ENCODE measurements at regions not wholly inside any gene's neighbourhood (a gene's known extent, or its start where the extent isn't known, plus 50 kb on each side); places are given as distances from the start of the nearest gene placed in this dataset.

DNA sequence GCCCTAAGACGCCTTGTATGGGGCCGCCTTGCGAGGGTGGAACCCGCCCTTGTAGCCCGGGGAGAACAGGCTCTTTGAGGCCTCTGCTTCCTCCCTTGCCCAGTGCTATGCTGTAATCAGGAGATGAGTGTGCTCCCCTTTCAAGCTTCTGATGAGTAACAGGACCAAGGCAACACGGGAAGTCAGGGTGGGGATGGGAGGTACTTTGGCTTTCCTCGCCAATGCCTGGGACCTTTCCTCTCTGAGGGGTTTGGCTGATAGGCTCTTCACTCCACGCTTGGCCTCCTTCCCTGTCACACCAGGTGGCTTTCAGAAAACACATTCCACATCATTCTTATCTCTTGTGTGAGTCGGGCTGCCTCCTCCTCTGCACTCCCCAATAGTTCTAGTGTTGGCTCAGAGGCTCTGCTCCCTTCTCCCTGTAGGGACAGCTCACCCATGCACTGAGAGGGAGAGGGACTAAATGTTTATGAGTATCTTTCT is 223.7 kb upstream of the TRIB2 start:
- Histone ChIP-seq H3K27ac (ENCODE audit: poor library complexity, severe bottlenecking) (peak overlapping the region; percentile 27), H3K4me3 (ENCODE audit: severe bottlenecking) (no peak overlapping the region), H3K9me3 (ENCODE audit: severe bottlenecking) (no peaks in the 10 kb centered on the region), H3K36me3 (ENCODE audit: low read depth) (no peaks in the 10 kb centered on the region), H3K4me1 (ENCODE audit: insufficient read depth, poor library complexity, severe bottlenecking) (peaks cover 8% of the 10 kb centered on the region), H3K27me3 (ENCODE audit: insufficient read depth, poor library complexity, severe bottlenecking) (no peaks in the 10 kb centered on the region)
- TF ChIP-seq, protein P1, sequence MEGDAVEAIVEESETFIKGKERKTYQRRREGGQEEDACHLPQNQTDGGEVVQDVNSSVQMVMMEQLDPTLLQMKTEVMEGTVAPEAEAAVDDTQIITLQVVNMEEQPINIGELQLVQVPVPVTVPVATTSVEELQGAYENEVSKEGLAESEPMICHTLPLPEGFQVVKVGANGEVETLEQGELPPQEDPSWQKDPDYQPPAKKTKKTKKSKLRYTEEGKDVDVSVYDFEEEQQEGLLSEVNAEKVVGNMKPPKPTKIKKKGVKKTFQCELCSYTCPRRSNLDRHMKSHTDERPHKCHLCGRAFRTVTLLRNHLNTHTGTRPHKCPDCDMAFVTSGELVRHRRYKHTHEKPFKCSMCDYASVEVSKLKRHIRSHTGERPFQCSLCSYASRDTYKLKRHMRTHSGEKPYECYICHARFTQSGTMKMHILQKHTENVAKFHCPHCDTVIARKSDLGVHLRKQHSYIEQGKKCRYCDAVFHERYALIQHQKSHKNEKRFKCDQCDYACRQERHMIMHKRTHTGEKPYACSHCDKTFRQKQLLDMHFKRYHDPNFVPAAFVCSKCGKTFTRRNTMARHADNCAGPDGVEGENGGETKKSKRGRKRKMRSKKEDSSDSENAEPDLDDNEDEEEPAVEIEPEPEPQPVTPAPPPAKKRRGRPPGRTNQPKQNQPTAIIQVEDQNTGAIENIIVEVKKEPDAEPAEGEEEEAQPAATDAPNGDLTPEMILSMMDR (IDR thresholded peaks at IDR 0.05; ENCODE audit: poor library complexity, severe bottlenecking), result no peak
- DNase-seq (ENCODE audit: low spot score) (peak; percentile 71), ATAC-seq (ENCODE audit: low read depth) (peak; percentile 98)

DNA sequence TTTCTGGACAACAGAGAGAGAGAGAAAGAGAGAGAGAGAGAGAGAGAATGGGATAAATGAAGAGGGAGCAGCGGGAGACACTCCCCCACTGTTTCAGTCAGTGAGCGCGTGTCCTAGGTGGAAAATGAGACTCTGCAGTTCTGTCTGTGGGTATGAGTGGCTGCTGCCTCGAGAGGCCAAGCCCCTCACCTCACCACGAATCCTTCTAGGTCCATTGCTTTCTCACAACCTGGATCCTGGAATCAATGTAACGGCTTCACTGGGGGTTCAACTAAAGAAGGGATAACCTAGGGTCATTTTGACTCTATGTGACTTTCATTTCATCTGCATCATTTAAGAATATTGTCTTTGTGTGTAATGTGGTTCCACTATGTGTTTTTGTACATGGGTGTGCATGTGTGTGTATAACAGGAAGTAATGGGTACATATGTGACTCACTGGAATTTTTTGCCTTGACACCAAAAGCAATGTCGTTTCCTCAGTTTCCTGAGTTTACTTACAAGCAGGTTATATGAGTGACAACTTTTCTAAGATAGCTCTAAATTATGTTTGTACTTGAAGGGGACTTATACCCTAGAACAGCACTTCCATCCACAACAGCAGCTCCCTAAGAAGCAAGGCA is 221.4 kb upstream of the TRIB2 start:
- no peaks in the 10 kb centered on the region for H3K36me3 ChIP-seq (ENCODE audit: low read depth)
- no peak for DNase-seq (ENCODE audit: low spot score)
- no peak overlapping the region for H3K4me3 ChIP-seq (ENCODE audit: severe bottlenecking)
- H3K27me3 ChIP-seq (ENCODE audit: insufficient read depth, poor library complexity, severe bottlenecking), result no peaks in the 10 kb centered on the region
- ATAC-seq (ENCODE audit: low read depth), result no peak
- H3K27ac ChIP-seq (ENCODE audit: poor library complexity, severe bottlenecking), result no peak overlapping the region
- H3K9me3 ChIP-seq (ENCODE audit: severe bottlenecking), result no peaks in the 10 kb centered on the region
- peaks cover 11% of the 10 kb centered on the region for H3K4me1 ChIP-seq (ENCODE audit: insufficient read depth, poor library complexity, severe bottlenecking)
- TF ChIP-seq, protein P1 (IDR thresholded peaks at IDR 0.05; ENCODE audit: poor library complexity, severe bottlenecking), result no peak

DNA sequence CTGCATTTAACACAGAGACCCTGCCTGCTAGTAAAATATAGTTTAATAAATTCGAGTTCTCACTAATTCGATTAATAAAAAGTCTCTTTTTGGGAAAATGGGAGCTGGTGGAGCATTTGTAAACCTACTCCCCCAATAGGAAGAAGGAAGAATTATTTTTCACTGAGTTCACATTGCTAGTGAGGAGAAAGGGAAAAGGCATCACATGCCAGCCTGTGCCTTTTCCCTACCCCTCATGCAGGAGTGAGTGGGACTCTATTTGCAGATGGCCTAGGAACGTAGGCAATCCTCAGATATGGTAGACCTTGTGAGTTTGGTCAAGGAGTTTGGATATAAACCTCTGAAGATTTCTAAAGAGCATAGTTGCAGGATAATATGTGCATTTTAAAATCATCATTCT is 218.4 kb upstream of the TRIB2 start:
- no peak overlapping the region for H3K27ac ChIP-seq (ENCODE audit: poor library complexity, severe bottlenecking)
- no peaks in the 10 kb centered on the region for H3K36me3 ChIP-seq (ENCODE audit: low read depth)
- H3K4me3 ChIP-seq (ENCODE audit: severe bottlenecking), result no peak overlapping the region
- ATAC-seq (ENCODE audit: low read depth) (no peak), DNase-seq (ENCODE audit: low spot score) (no peak)
- H3K27me3 ChIP-seq (ENCODE audit: insufficient read depth, poor library complexity, severe bottlenecking), result no peaks in the 10 kb centered on the region
- TF ChIP-seq, protein P1 (IDR thresholded peaks at IDR 0.05; ENCODE audit: poor library complexity, severe bottlenecking), result no peak
- H3K9me3 ChIP-seq (ENCODE audit: severe bottlenecking), result no peaks in the 10 kb centered on the region
- H3K4me1 ChIP-seq (ENCODE audit: insufficient read depth, poor library complexity, severe bottlenecking), result peaks cover 12% of the 10 kb centered on the region

DNA sequence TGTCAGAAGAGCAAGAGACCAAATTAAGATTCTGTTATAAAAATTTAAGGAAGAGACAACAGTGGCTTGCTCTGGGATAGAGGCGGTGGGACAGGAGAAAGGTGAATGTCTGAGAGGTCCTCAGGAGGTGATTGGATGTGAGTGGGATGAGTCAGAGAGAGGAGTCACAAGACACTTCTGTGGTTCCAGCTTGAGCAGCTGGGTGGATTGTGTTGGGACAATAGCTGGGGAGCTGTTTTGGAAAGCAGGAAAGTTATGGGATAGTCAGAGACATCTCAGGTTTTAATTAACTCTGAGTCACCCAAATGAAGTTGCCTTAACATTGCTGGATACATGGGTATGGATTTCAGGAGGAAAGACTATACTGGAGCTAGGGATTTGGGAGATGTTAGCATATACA is 218.0 kb upstream of the TRIB2 start:
- TF ChIP-seq, protein P1 (IDR thresholded peaks at IDR 0.05; ENCODE audit: poor library complexity, severe bottlenecking), result no peak
- H3K4me3 ChIP-seq (ENCODE audit: severe bottlenecking), result no peak overlapping the region
- no peaks in the 10 kb centered on the region for H3K36me3 ChIP-seq (ENCODE audit: low read depth)
- H3K27me3 ChIP-seq (ENCODE audit: insufficient read depth, poor library complexity, severe bottlenecking), result no peaks in the 10 kb centered on the region
- no peak overlapping the region for H3K27ac ChIP-seq (ENCODE audit: poor library complexity, severe bottlenecking)
- DNase-seq (ENCODE audit: low spot score) (no peak), ATAC-seq (ENCODE audit: low read depth) (peak; percentile 36; the same call in 1 of the 3 replicates)
- no peaks in the 10 kb centered on the region for H3K9me3 ChIP-seq (ENCODE audit: severe bottlenecking)
- H3K4me1 ChIP-seq (ENCODE audit: insufficient read depth, poor library complexity, severe bottlenecking), result peaks cover 9% of the 10 kb centered on the region

DNA sequence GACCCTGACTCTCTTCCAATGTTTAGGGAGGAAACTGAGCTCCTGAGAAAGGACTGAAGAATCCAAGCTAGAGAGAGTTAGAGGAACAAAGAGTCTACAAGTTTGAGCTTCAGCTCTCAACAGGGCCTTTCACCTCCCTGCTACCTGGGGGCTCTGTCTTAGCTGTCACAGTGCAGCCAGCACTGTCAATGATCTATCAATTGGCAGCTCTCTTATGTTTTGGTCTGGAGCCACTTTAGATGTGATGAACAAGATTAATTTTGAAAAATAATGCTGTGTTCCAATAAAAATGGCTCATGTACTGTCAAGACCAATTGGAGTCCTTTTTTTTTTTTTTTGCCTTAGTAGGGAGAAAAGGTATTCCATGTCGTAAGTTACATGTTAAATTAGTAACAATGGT is 215.8 kb upstream of the TRIB2 start:
- DNase-seq (ENCODE audit: low spot score), result no peak
- no peak for ATAC-seq (ENCODE audit: low read depth)
- Histone ChIP-seq H3K36me3 (ENCODE audit: low read depth) (no peaks in the 10 kb centered on the region), H3K27ac (ENCODE audit: poor library complexity, severe bottlenecking) (no peak overlapping the region), H3K9me3 (ENCODE audit: severe bottlenecking) (no peaks in the 10 kb centered on the region), H3K27me3 (ENCODE audit: insufficient read depth, poor library complexity, severe bottlenecking) (no peaks in the 10 kb centered on the region), H3K4me1 (ENCODE audit: insufficient read depth, poor library complexity, severe bottlenecking) (peaks cover 13% of the 10 kb centered on the region), H3K4me3 (ENCODE audit: severe bottlenecking) (no peak overlapping the region)
- TF ChIP-seq, protein P1 (IDR thresholded peaks at IDR 0.05; ENCODE audit: poor library complexity, severe bottlenecking), result no peak
